ENCODE measurements at regions not wholly inside any gene's neighbourhood (a gene's known extent, or its start where the extent isn't known, plus 50 kb on each side); places are given as distances from the start of the nearest gene placed in this dataset.

- peak; percentile 90 for TF ChIP-seq CTCF (IDR thresholded peaks at IDR 0.05)
- peaks cover 9% of the 10 kb centered on the region for H3K4me1 Mint-ChIP-seq (ENCODE audit: unreplicated experiment)
- H3K9me3 Mint-ChIP-seq (ENCODE audit: unreplicated experiment), result no peaks in the 10 kb centered on the region
- H3K27ac Mint-ChIP-seq (ENCODE audit: unreplicated experiment), result no peak overlapping the region
- H3K27me3 Mint-ChIP-seq (ENCODE audit: unreplicated experiment), result no peaks in the 10 kb centered on the region
- DNase-seq (ENCODE audit: extremely low spot score, unreplicated experiment), result peak; percentile 88
- no peak overlapping the region for H3K4me3 Mint-ChIP-seq (ENCODE audit: unreplicated experiment)
- no peaks in the 10 kb centered on the region for H3K36me3 Mint-ChIP-seq (ENCODE audit: unreplicated experiment)
Observed at GRCh38 chr11:11028017-11028692, 170.3 kb upstream of the ZBED5 start.

- H3K4me1 Mint-ChIP-seq (ENCODE audit: unreplicated experiment), result peaks cover 9% of the 10 kb centered on the region
- H3K36me3 Mint-ChIP-seq (ENCODE audit: unreplicated experiment), result no peaks in the 10 kb centered on the region
- no peak overlapping the region for H3K4me3 Mint-ChIP-seq (ENCODE audit: unreplicated experiment)
- no peak for TF ChIP-seq CTCF (IDR thresholded peaks at IDR 0.05)
- H3K27ac Mint-ChIP-seq (ENCODE audit: unreplicated experiment), result no peak overlapping the region
- DNase-seq (ENCODE audit: extremely low spot score, unreplicated experiment), result no peak
- no peaks in the 10 kb centered on the region for H3K9me3 Mint-ChIP-seq (ENCODE audit: unreplicated experiment)
- H3K27me3 Mint-ChIP-seq (ENCODE audit: unreplicated experiment), result no peaks in the 10 kb centered on the region
Observed at GRCh38 chr11:11027288-11027687, 169.4 kb upstream of the ZBED5 start.

GRCh38 chr11:11025087-11025486, 167.2 kb upstream of the ZBED5 start:
- H3K9me3 Mint-ChIP-seq (ENCODE audit: unreplicated experiment), result no peaks in the 10 kb centered on the region
- H3K4me1 Mint-ChIP-seq (ENCODE audit: unreplicated experiment), result peaks cover 9% of the 10 kb centered on the region
- peaks cover 4% of the 10 kb centered on the region for H3K27me3 Mint-ChIP-seq (ENCODE audit: unreplicated experiment)
- no peak overlapping the region for H3K4me3 Mint-ChIP-seq (ENCODE audit: unreplicated experiment)
- no peak for DNase-seq (ENCODE audit: extremely low spot score, unreplicated experiment)
- no peaks in the 10 kb centered on the region for H3K36me3 Mint-ChIP-seq (ENCODE audit: unreplicated experiment)
- no peak overlapping the region for H3K27ac Mint-ChIP-seq (ENCODE audit: unreplicated experiment)
- no peak for TF ChIP-seq CTCF (IDR thresholded peaks at IDR 0.05)

GRCh38 chr11:11022125-11022730, 164.4 kb upstream of the ZBED5 start:
- DNase-seq (ENCODE audit: extremely low spot score, unreplicated experiment), result no peak
- Mint-ChIP-seq H3K4me1 (ENCODE audit: unreplicated experiment) (peaks cover under 1% of the 10 kb centered on the region), H3K27ac (ENCODE audit: unreplicated experiment) (no peak overlapping the region), H3K9me3 (ENCODE audit: unreplicated experiment) (no peaks in the 10 kb centered on the region), H3K36me3 (ENCODE audit: unreplicated experiment) (no peaks in the 10 kb centered on the region), H3K27me3 (ENCODE audit: unreplicated experiment) (peaks cover 4% of the 10 kb centered on the region), H3K4me3 (ENCODE audit: unreplicated experiment) (no peak overlapping the region)
- TF ChIP-seq CTCF (IDR thresholded peaks at IDR 0.05), result peak; percentile 64

- H3K4me3 Mint-ChIP-seq (ENCODE audit: unreplicated experiment), result no peak overlapping the region
- H3K27me3 Mint-ChIP-seq (ENCODE audit: unreplicated experiment), result peaks cover 4% of the 10 kb centered on the region
- H3K9me3 Mint-ChIP-seq (ENCODE audit: unreplicated experiment), result no peaks in the 10 kb centered on the region
- H3K4me1 Mint-ChIP-seq (ENCODE audit: unreplicated experiment), result no peaks in the 10 kb centered on the region
- DNase-seq (ENCODE audit: extremely low spot score, unreplicated experiment), result no peak
- no peak for TF ChIP-seq CTCF (IDR thresholded peaks at IDR 0.05)
- no peak overlapping the region for H3K27ac Mint-ChIP-seq (ENCODE audit: unreplicated experiment)
- no peaks in the 10 kb centered on the region for H3K36me3 Mint-ChIP-seq (ENCODE audit: unreplicated experiment)
Observed at GRCh38 chr11:11021563-11021962, 163.7 kb upstream of the ZBED5 start.

All from osteocyte (in vitro differentiated cells).